Activated CD4-positive, alpha-beta T cell treated with anti-CD3 and anti-CD28 coated beads for 36 hours (primary cell): ENCODE measurements at regions not wholly inside any gene's neighbourhood (a gene's known extent, or its start where the extent isn't known, plus 50 kb on each side); places are given as distances from the start of the nearest gene placed in this dataset.
"Not testable (repeated sequence)": the region's sequence is repeated elsewhere in the genome, so short reads cannot be mapped to it uniquely, and the experiment has no call there.

Source experiments
- ATAC-seq: fragments of 200-7000 bp; cut with Tn5 transposase; one replicate; pipeline ENCODE4 v1.10.0; 2021; ENCODE audit warnings: mild to moderate bottlenecking, moderate library complexity
- CTCF ChIA-PET: fragments of 350-600 bp; sonication (Branson Sonifier 250); formaldehyde crosslinking; loops from one replicate; lab custom pipeline; 2021; ENCODE audit warnings: antibody characterized with exemption; lab: Charles Lee
- POLR2A ChIA-PET: fragments of 350-600 bp; sonication (Branson Sonifier 250); formaldehyde crosslinking; loops from one replicate; lab custom pipeline; 2021; ENCODE audit warnings: antibody characterized with exemption, inconsistent platforms; lab: Charles Lee
- DNase-seq: peaks from one replicate; pipeline ENCODE4 v3.0.0-alpha.2; 2020
- H3K27ac Mint-ChIP-seq: one replicate; pipeline ENCODE4 v1.8.0; 2021; ENCODE audit warnings: mixed read lengths
- H3K27me3 Mint-ChIP-seq: one replicate; pipeline ENCODE4 v1.8.0; 2021; ENCODE audit warnings: mixed read lengths
- H3K36me3 Mint-ChIP-seq: one replicate; pipeline ENCODE4 v1.8.0; 2021; ENCODE audit warnings: low read depth, mixed read lengths
- H3K4me1 Mint-ChIP-seq: one replicate; pipeline ENCODE4 v1.8.0; 2021; ENCODE audit warnings: mixed read lengths
- H3K4me3 Mint-ChIP-seq: one replicate; pipeline ENCODE4 v1.8.0; 2021; ENCODE audit warnings: mild to moderate bottlenecking, moderate library complexity, mixed read lengths
- H3K9me3 Mint-ChIP-seq: one replicate; pipeline ENCODE4 v1.8.0; 2021; ENCODE audit warnings: low read depth, mixed read lengths
- intact Hi-C, 2 experiments: fragments of 100-400 bp; cut with DNase I in 1 of 2; cut with micrococcal nuclease in 1 of 2; formaldehyde crosslinking; loops; one replicate each; pipeline versions ENCODE4 v1.14.2 to v1.15.1; 2022 to 2024; cut with DNase I, micrococcal nuclease

- H3K27me3 Mint-ChIP-seq, CTCF ChIA-PET, DNase-seq, H3K27ac Mint-ChIP-seq, H3K4me1 Mint-ChIP-seq, H3K36me3 Mint-ChIP-seq, ATAC-seq, intact Hi-C loops, H3K4me3 Mint-ChIP-seq, POLR2A ChIA-PET: not testable (repeated sequence)
- peaks cover 43% of the 10 kb centered on the region for H3K9me3 Mint-ChIP-seq
These were observed 5284.3 kb upstream of the TPTE start for GRCh38 chr21:5236846-5237675.

GRCh38 chr21:5240521-5240920, 5280.9 kb upstream of the TPTE start:
- intact Hi-C loops, H3K4me3 Mint-ChIP-seq, H3K27me3 Mint-ChIP-seq, CTCF ChIA-PET, DNase-seq, POLR2A ChIA-PET, H3K4me1 Mint-ChIP-seq, ATAC-seq, H3K36me3 Mint-ChIP-seq, H3K27ac Mint-ChIP-seq: not testable (repeated sequence)
- H3K9me3 Mint-ChIP-seq: peaks cover 46% of the 10 kb centered on the region

DNA sequence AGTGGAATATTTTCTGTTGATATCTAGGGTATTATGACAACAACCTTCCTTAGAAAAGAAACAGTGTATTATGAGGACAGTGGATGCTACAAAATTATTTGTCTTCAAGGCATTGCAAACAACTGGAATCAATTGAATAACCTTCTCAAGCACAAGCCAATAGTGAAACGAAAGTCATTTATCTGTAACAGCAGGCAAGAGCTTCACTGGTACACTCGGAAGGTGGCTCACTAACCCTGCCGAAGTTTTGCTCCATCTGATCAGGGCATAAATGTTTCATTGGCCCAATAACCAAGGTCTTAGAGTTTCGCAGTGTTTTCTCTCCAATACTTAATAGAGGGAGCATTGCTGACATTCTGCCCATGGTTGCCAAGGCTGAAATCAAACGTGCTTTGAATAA, 5278.7 kb upstream of the TPTE start:
- ATAC-seq, DNase-seq, H3K27me3 Mint-ChIP-seq, H3K36me3 Mint-ChIP-seq, POLR2A ChIA-PET, intact Hi-C loops, CTCF ChIA-PET, H3K27ac Mint-ChIP-seq, H3K4me1 Mint-ChIP-seq, H3K4me3 Mint-ChIP-seq: not testable (repeated sequence)
- peaks cover 49% of the 10 kb centered on the region for H3K9me3 Mint-ChIP-seq

GRCh38 chr21:5243257-5243656, 5278.1 kb upstream of the TPTE start:
- DNase-seq, intact Hi-C loops, CTCF ChIA-PET, H3K36me3 Mint-ChIP-seq, H3K27ac Mint-ChIP-seq, POLR2A ChIA-PET, H3K4me1 Mint-ChIP-seq, H3K4me3 Mint-ChIP-seq, ATAC-seq, H3K27me3 Mint-ChIP-seq: not testable (repeated sequence)
- peaks cover 50% of the 10 kb centered on the region for H3K9me3 Mint-ChIP-seq

GRCh38 chr21:5243715-5244375, 5277.5 kb upstream of the TPTE start:
- DNase-seq, H3K4me1 Mint-ChIP-seq, CTCF ChIA-PET, POLR2A ChIA-PET, H3K4me3 Mint-ChIP-seq, intact Hi-C loops, H3K36me3 Mint-ChIP-seq, ATAC-seq, H3K27me3 Mint-ChIP-seq, H3K27ac Mint-ChIP-seq: not testable (repeated sequence)
- H3K9me3 Mint-ChIP-seq: peaks cover 51% of the 10 kb centered on the region

- H3K4me1 Mint-ChIP-seq, H3K27ac Mint-ChIP-seq, H3K4me3 Mint-ChIP-seq, ATAC-seq, H3K36me3 Mint-ChIP-seq, POLR2A ChIA-PET, intact Hi-C loops, H3K27me3 Mint-ChIP-seq, CTCF ChIA-PET, DNase-seq: not testable (repeated sequence)
- H3K9me3 Mint-ChIP-seq: peaks cover 50% of the 10 kb centered on the region
These were observed 5277.0 kb upstream of the TPTE start for GRCh38 chr21:5244376-5244718.

- H3K4me3 Mint-ChIP-seq, POLR2A ChIA-PET, H3K4me1 Mint-ChIP-seq, DNase-seq, intact Hi-C loops, ATAC-seq, CTCF ChIA-PET, H3K27me3 Mint-ChIP-seq, H3K36me3 Mint-ChIP-seq, H3K27ac Mint-ChIP-seq: not testable (repeated sequence)
- peaks cover 48% of the 10 kb centered on the region for H3K9me3 Mint-ChIP-seq
These were observed 5276.4 kb upstream of the TPTE start for GRCh38 chr21:5244954-5245353.

DNA sequence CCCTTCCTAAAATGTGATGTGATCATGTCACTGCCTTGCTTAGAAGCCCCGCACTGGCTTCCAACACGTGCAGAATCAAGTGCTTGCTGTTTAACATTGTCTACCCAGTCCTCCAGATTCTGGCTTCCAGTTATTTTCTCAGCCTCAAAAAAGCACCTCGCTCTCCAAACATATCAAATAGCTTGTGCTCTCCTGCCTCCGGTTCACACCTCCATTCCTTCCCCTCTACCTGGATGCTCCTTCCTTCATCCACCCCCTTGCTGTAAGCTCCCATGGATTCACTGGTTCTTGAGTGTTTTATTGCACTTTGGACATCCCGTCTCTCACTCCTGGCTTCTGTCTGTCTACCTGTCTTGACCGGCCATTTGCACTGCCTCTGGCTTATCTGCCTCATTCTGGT, 5275.0 kb upstream of the TPTE start:
- intact Hi-C loops, ATAC-seq, H3K4me3 Mint-ChIP-seq, DNase-seq, H3K27me3 Mint-ChIP-seq, H3K4me1 Mint-ChIP-seq, POLR2A ChIA-PET, H3K36me3 Mint-ChIP-seq, CTCF ChIA-PET, H3K27ac Mint-ChIP-seq: not testable (repeated sequence)
- H3K9me3 Mint-ChIP-seq: peaks cover 54% of the 10 kb centered on the region

- CTCF ChIA-PET, H3K27ac Mint-ChIP-seq, H3K4me3 Mint-ChIP-seq, H3K27me3 Mint-ChIP-seq, H3K4me1 Mint-ChIP-seq, DNase-seq, POLR2A ChIA-PET, H3K36me3 Mint-ChIP-seq, intact Hi-C loops, ATAC-seq: not testable (repeated sequence)
- peaks cover 54% of the 10 kb centered on the region for H3K9me3 Mint-ChIP-seq
These were observed 5274.0 kb upstream of the TPTE start for GRCh38 chr21:5247399-5247798.

- H3K27ac Mint-ChIP-seq, H3K4me1 Mint-ChIP-seq, DNase-seq, POLR2A ChIA-PET, ATAC-seq, H3K27me3 Mint-ChIP-seq, H3K4me3 Mint-ChIP-seq, CTCF ChIA-PET, intact Hi-C loops, H3K36me3 Mint-ChIP-seq: not testable (repeated sequence)
- peaks cover 51% of the 10 kb centered on the region for H3K9me3 Mint-ChIP-seq
These were observed 5271.3 kb upstream of the TPTE start for GRCh38 chr21:5250128-5250527.

GRCh38 chr21:5251162-5251561, 5270.2 kb upstream of the TPTE start:
- H3K4me3 Mint-ChIP-seq, H3K27me3 Mint-ChIP-seq, H3K27ac Mint-ChIP-seq, POLR2A ChIA-PET, H3K36me3 Mint-ChIP-seq, H3K4me1 Mint-ChIP-seq, CTCF ChIA-PET, DNase-seq, intact Hi-C loops, ATAC-seq: not testable (repeated sequence)
- peaks cover 46% of the 10 kb centered on the region for H3K9me3 Mint-ChIP-seq

DNA sequence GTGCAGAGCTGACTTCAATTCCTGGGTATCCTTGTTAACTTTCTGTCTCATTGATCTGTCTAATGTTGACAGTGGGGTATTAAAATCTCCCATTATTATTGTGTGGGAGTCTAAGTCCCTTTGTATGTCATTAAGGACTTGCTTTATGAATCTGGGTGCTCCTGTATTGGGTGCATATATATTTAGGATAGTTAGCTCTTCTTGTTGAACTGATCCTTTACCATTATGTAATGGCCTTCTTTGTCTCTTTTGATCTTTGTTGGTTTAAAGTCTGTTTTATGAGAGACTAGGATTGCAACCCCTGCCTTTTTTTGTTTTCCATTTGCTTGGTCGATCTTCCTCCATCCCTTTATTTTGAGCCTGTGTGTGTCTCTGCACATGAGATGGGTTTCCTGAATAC, 5269.5 kb upstream of the TPTE start:
- CTCF ChIA-PET, DNase-seq, H3K27me3 Mint-ChIP-seq, POLR2A ChIA-PET, H3K4me1 Mint-ChIP-seq, H3K4me3 Mint-ChIP-seq, intact Hi-C loops, H3K36me3 Mint-ChIP-seq, H3K27ac Mint-ChIP-seq, ATAC-seq: not testable (repeated sequence)
- peaks cover 40% of the 10 kb centered on the region for H3K9me3 Mint-ChIP-seq
